ENCODE measurements at regions not wholly inside any gene's neighbourhood (a gene's known extent, or its start where the extent isn't known, plus 50 kb on each side); places are given as distances from the start of the nearest gene placed in this dataset.

DNA sequence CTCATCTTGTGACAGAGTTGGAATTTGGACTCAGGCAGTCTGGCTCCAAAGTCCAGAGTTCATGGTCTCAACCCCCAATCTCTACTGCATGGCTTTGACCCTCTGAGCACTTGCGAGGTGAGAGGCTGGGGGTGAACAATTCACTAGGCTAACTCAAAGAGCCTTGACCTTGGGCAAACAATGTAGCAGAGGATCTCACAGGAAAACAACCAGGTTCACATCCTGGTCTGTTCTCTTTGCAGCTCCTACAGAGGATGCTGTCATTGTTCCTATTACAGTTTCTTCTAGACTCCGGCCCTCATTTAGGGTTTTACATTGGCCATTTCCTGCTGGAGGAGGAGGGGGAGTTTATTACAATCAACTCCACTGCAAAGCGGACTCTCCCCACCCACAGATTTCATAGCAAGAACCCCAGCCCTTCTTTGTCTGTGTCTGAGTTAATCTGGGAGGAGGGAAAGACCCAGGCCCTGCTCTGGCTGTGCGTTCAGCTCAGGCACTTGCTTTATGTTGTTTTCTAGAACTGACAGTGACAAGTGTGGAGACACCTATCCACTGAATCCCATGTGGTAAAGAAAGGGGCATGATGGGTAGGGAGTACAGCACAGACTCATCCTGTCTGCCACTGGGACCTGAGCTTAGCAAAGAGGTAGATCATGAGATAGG lies 101.6 kb downstream of the LBH start:
- TF ChIP-seq, protein P1, sequence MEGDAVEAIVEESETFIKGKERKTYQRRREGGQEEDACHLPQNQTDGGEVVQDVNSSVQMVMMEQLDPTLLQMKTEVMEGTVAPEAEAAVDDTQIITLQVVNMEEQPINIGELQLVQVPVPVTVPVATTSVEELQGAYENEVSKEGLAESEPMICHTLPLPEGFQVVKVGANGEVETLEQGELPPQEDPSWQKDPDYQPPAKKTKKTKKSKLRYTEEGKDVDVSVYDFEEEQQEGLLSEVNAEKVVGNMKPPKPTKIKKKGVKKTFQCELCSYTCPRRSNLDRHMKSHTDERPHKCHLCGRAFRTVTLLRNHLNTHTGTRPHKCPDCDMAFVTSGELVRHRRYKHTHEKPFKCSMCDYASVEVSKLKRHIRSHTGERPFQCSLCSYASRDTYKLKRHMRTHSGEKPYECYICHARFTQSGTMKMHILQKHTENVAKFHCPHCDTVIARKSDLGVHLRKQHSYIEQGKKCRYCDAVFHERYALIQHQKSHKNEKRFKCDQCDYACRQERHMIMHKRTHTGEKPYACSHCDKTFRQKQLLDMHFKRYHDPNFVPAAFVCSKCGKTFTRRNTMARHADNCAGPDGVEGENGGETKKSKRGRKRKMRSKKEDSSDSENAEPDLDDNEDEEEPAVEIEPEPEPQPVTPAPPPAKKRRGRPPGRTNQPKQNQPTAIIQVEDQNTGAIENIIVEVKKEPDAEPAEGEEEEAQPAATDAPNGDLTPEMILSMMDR (IDR thresholded peaks at IDR 0.05), result no peak

DNA sequence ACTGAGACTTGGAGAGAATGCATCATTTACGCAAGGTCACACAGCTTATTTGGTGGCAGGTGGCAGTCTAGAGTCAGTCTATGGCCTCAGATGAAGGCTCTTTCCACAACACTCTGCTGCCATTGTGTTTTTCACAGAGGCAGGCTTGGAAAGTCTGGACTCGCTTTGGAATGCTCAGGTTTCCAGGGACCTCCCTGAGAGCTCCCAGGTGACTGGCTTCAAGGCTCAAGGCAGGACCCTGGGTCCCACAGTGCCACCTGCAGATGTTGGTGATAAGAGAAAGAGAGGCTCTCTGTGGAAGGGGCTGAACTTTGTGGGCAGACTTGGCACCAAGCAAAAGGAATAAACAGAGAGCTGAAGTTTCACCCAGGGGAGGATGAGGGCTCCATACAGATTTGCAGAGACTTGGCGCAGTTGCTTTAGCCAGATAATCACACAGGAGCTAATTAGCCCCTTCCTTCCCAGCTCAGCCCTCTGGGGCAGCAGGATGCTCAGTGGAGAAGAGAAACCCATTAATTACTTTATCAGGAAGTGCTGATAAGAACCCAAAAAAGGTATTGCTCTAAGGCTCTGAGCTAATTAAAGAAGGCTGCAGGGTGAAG lies 103.5 kb downstream of the LBH start:
- DNase-seq, result no peak
- intact Hi-C loops (cut with DNase I), result no loop called here
- H3K27me3 ChIP-seq, result no peaks in the 10 kb centered on the region
- no peaks in the 10 kb centered on the region for H3K9me3 ChIP-seq
- no peak overlapping the region for H3K9ac ChIP-seq (ENCODE audit: low read depth in 2 of 2, low read length in 2 of 2)
- no peaks in the 10 kb centered on the region for H3K36me3 ChIP-seq
- H3K27ac ChIP-seq, result no peak overlapping the region
- no peak overlapping the region for H3K4me3 ChIP-seq
- H3K4me1 ChIP-seq, result peaks cover 4% of the 10 kb centered on the region
- TF ChIP-seq, protein P1 (IDR thresholded peaks at IDR 0.05), result no peak

More for the DNA sequence above, 101.6 kb downstream of the LBH start:
- Histone ChIP-seq H3K36me3 (no peaks in the 10 kb centered on the region), H3K4me1 (peaks cover 4% of the 10 kb centered on the region), H3K27ac (no peak overlapping the region), H3K9ac (ENCODE audit: low read depth in 2 of 2, low read length in 2 of 2) (no peak overlapping the region), H3K9me3 (no peaks in the 10 kb centered on the region), H3K4me3 (no peak overlapping the region), H3K27me3 (no peaks in the 10 kb centered on the region)
- intact Hi-C loops (cut with DNase I), result no loop called here
- DNase-seq, result no peak

DNA sequence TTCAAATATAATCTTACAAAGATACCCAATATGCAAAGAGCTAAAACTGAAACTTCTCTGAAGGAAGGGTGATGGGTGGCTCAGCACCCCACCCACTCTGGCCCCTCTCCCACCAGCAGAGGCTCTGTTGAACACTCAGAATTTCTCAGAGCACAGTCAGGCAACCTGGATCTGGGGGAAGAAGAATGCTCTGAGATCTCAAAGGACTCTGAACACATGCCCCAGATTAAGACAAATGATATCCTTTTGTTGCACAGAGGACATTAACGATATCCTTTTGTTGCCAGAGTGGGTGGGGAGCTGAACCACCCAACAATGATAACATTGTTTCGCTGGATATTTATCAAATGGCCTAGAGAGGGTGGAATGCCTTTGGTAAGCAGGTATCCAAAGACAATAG lies 104.8 kb downstream of the LBH start:
- no peak overlapping the region for H3K27ac ChIP-seq

DNA sequence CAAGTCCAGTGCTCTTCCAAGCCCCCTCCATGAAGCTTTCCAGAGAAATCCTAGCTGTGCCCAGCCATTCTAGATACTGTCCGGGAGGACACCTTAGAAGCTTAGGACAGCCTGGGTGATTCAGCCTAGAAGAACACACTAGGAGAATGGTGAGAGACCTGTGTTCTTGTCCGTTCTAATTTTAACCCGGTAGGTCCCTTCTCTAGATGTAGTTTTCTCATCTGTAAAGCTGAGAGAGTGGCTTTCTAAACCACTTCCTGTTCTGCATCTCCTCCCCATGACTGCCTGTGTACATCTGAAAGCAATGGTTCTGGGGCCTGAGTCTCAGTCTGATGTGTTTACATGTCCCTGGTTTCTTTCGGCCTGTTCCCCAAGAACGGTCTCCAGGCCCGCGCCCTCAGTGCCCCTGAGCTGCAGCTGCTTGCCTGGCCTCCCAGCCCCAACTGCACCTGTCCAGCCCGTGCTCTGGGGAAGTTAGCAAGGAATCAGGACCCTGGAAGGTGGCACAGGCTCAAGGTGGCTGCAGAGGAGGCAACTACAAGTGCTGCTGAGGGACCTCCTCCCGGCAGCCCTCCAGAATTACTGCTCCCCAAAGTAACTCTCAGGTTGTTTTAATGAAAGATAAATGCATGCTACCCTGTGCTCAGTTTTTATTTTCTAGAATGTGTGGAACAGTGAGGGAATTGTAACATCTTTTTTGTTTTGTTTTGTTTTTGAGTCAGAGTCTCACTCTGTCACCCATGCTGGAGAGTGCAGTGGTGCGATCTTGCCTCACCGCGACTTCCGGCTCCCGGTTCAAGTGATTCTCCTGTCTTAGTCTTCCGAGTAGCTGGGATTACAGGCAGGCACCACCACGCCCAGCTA lies 105.9 kb downstream of the LBH start:
- Histone ChIP-seq H3K27ac (peak overlapping the region; percentile 30), H3K9ac (ENCODE audit: low read depth in 2 of 2, low read length in 2 of 2) (no peak overlapping the region), H3K36me3 (no peaks in the 10 kb centered on the region), H3K9me3 (no peaks in the 10 kb centered on the region), H3K4me1 (peaks cover 4% of the 10 kb centered on the region), H3K4me3 (no peak overlapping the region), H3K27me3 (no peaks in the 10 kb centered on the region)
- no peak for DNase-seq
- TF ChIP-seq, protein P1 (IDR thresholded peaks at IDR 0.05), result no peak
- intact Hi-C loops (cut with DNase I), result no loop called here

More for the DNA sequence above, 104.8 kb downstream of the LBH start:
- intact Hi-C loops (cut with DNase I), result no loop called here
- Histone ChIP-seq H3K9ac (ENCODE audit: low read depth in 2 of 2, low read length in 2 of 2) (no peak overlapping the region), H3K4me1 (peaks cover 4% of the 10 kb centered on the region), H3K27me3 (no peaks in the 10 kb centered on the region), H3K9me3 (no peaks in the 10 kb centered on the region), H3K36me3 (no peaks in the 10 kb centered on the region), H3K4me3 (no peak overlapping the region)
- TF ChIP-seq, protein P1 (IDR thresholded peaks at IDR 0.05), result no peak
- DNase-seq, result no peak

DNA sequence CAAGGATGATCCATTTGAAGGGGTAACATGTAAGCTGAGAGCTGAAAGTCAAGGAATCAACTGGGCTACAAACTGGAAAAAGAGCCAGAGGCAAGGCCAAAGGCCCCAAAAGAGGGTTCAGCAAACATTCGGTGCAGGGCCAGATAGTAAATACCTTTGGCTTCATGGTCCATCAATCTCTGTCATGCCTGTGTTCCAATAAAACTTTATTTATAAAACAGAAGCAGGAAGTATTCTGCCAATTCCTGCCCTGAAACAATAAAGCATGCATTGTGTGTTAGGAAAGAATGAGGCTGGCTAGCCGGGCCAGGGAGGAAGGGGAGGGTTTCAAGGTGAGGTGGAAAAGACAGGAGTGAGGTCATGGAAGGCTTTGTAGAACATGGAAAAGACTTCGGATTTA lies 107.1 kb downstream of the LBH start:
- Histone ChIP-seq H3K4me3 (no peak overlapping the region), H3K27me3 (no peaks in the 10 kb centered on the region)

More for the DNA sequence above, 107.1 kb downstream of the LBH start:
- no peak overlapping the region for H3K9ac ChIP-seq (ENCODE audit: low read depth in 2 of 2, low read length in 2 of 2)
- intact Hi-C loops (cut with DNase I), result no loop called here
- H3K36me3 ChIP-seq, result no peaks in the 10 kb centered on the region
- TF ChIP-seq, protein P1 (IDR thresholded peaks at IDR 0.05), result no peak
- DNase-seq, result no peak
- H3K9me3 ChIP-seq, result no peaks in the 10 kb centered on the region
- H3K27ac ChIP-seq, result no peak overlapping the region
- peaks cover 4% of the 10 kb centered on the region for H3K4me1 ChIP-seq
